ENCODE measurements at regions not wholly inside any gene's neighbourhood (a gene's known extent, or its start where the extent isn't known, plus 50 kb on each side); places are given as distances from the start of the nearest gene placed in this dataset.

- POLR2A ChIA-PET = no interaction called here
Measured at GRCh38 chr6:170211404-170212025, 79.4 kb downstream of the DLL1 start.

GRCh38 chr6:170210651-170211403 lies 80.1 kb downstream of the DLL1 start:
- H3K27me3 ChIP-seq (replicated peaks in 2 of 5; ENCODE audit: control insufficient read depth in 4 of 5, insufficient read depth in 5 of 5, low read length in 4 of 5) = peaks cover 0 to 27% (median 3%) of the 10 kb centered on the region in 5 experiments
- ChIA-PET POLR2A (no interaction called here), CTCF (no interaction called here)
- H3K4me3 ChIP-seq (ENCODE audit: control insufficient read depth in 1 of 7, extremely low read depth in 1 of 7, insufficient read depth in 4 of 7, low read depth in 2 of 7, low read length in 6 of 7) = no peak overlapping the region
- H3K27ac ChIP-seq (ENCODE audit: insufficient read depth in 1 of 2, low read depth in 1 of 2, low read length in 2 of 2, poor library complexity in 1 of 2, severe bottlenecking in 2 of 2) = no peak overlapping the region
- 83% methylated on average over 6 of the region's 11 CpGs for WGBS (ENCODE audit: insufficient coverage)
- H3K9me3 ChIP-seq (ENCODE audit: control extremely low read depth in 1 of 5, control insufficient read depth in 4 of 5, insufficient read depth in 2 of 5, low read depth in 1 of 5, low read length in 4 of 5) = no peaks in the 10 kb centered on the region
- no peaks in the 10 kb centered on the region for H3K36me3 ChIP-seq (ENCODE audit: control insufficient read depth in 4 of 4, insufficient read depth in 4 of 4, low read length in 3 of 4)
- no peaks in the 10 kb centered on the region for H3K4me1 ChIP-seq (ENCODE audit: control extremely low read depth in 1 of 4, control insufficient read depth in 4 of 4, insufficient read depth in 4 of 4, low read length in 3 of 4)
- no peak for DNase-seq

More at GRCh38 chr6:170211404-170212025, 79.4 kb downstream of the DLL1 start:
- H3K27ac ChIP-seq (ENCODE audit: insufficient read depth in 1 of 2, low read depth in 1 of 2, low read length in 2 of 2, poor library complexity in 1 of 2, severe bottlenecking in 2 of 2) = no peak overlapping the region
- 93% methylated on average over 14 of the region's 14 CpGs for WGBS (ENCODE audit: insufficient coverage)
- no peaks in the 10 kb centered on the region for H3K4me1 ChIP-seq (ENCODE audit: control extremely low read depth in 1 of 4, control insufficient read depth in 4 of 4, insufficient read depth in 4 of 4, low read length in 3 of 4)
- no peaks in the 10 kb centered on the region for H3K36me3 ChIP-seq (ENCODE audit: control insufficient read depth in 4 of 4, insufficient read depth in 4 of 4, low read length in 3 of 4)
- H3K9me3 ChIP-seq (ENCODE audit: control extremely low read depth in 1 of 5, control insufficient read depth in 4 of 5, insufficient read depth in 2 of 5, low read depth in 1 of 5, low read length in 4 of 5) = no peaks in the 10 kb centered on the region
- no peak overlapping the region for H3K4me3 ChIP-seq (ENCODE audit: control insufficient read depth in 1 of 7, extremely low read depth in 1 of 7, insufficient read depth in 4 of 7, low read depth in 2 of 7, low read length in 6 of 7)
- H3K27me3 ChIP-seq (replicated peaks in 2 of 5; ENCODE audit: control insufficient read depth in 4 of 5, insufficient read depth in 5 of 5, low read length in 4 of 5) = peaks cover 0 to 27% (median 3%) of the 10 kb centered on the region in 5 experiments
- CTCF ChIA-PET = no interaction called here
- DNase-seq = no peak

GRCh38 chr6:170210026-170210390 lies 80.9 kb downstream of the DLL1 start:
- CTCF ChIA-PET = no interaction called here
- Histone ChIP-seq H3K27ac (ENCODE audit: insufficient read depth in 1 of 2, low read depth in 1 of 2, low read length in 2 of 2, poor library complexity in 1 of 2, severe bottlenecking in 2 of 2) (no peak overlapping the region), H3K36me3 (ENCODE audit: control insufficient read depth in 4 of 4, insufficient read depth in 4 of 4, low read length in 3 of 4) (no peaks in the 10 kb centered on the region), H3K4me3 (ENCODE audit: control insufficient read depth in 1 of 7, extremely low read depth in 1 of 7, insufficient read depth in 4 of 7, low read depth in 2 of 7, low read length in 6 of 7) (no peak overlapping the region), H3K4me1 (ENCODE audit: control extremely low read depth in 1 of 4, control insufficient read depth in 4 of 4, insufficient read depth in 4 of 4, low read length in 3 of 4) (no peaks in the 10 kb centered on the region), H3K9me3 (ENCODE audit: control extremely low read depth in 1 of 5, control insufficient read depth in 4 of 5, insufficient read depth in 2 of 5, low read depth in 1 of 5, low read length in 4 of 5) (no peaks in the 10 kb centered on the region), H3K27me3 (replicated peaks in 2 of 5; ENCODE audit: control insufficient read depth in 4 of 5, insufficient read depth in 5 of 5, low read length in 4 of 5) (peaks cover 0 to 27% (median 3%) of the 10 kb centered on the region in 5 experiments)
- POLR2A ChIA-PET = no interaction called here
- no peak for DNase-seq
- 90% methylated on average over 17 of the region's 20 CpGs for WGBS (ENCODE audit: insufficient coverage)

- ChIA-PET CTCF (interaction anchor here (1.6 kb wide), 1 partner anchor 21 kb away, joined by 3 read pairs; no protein-coding TSS in a partner anchor), POLR2A (no interaction called here)
- no peak for DNase-seq
- no peaks in the 10 kb centered on the region for H3K9me3 ChIP-seq (ENCODE audit: control extremely low read depth in 1 of 5, control insufficient read depth in 4 of 5, insufficient read depth in 2 of 5, low read depth in 1 of 5, low read length in 4 of 5)
- no peak overlapping the region for H3K4me3 ChIP-seq (ENCODE audit: control insufficient read depth in 1 of 7, extremely low read depth in 1 of 7, insufficient read depth in 4 of 7, low read depth in 2 of 7, low read length in 6 of 7)
- no peaks in the 10 kb centered on the region for H3K36me3 ChIP-seq (ENCODE audit: control insufficient read depth in 4 of 4, insufficient read depth in 4 of 4, low read length in 3 of 4)
- no peaks in the 10 kb centered on the region for H3K4me1 ChIP-seq (ENCODE audit: control extremely low read depth in 1 of 4, control insufficient read depth in 4 of 4, insufficient read depth in 4 of 4, low read length in 3 of 4)
- H3K27me3 ChIP-seq (replicated peaks in 2 of 5; ENCODE audit: control insufficient read depth in 4 of 5, insufficient read depth in 5 of 5, low read length in 4 of 5) = peaks cover 0 to 27% (median 3%) of the 10 kb centered on the region in 5 experiments
- WGBS (ENCODE audit: insufficient coverage) = 95% methylated on average over 22 of the region's 22 CpGs
- no peak overlapping the region for H3K27ac ChIP-seq (ENCODE audit: insufficient read depth in 1 of 2, low read depth in 1 of 2, low read length in 2 of 2, poor library complexity in 1 of 2, severe bottlenecking in 2 of 2)
Measured at GRCh38 chr6:170209354-170210025, 81.4 kb downstream of the DLL1 start.

- no peaks in the 10 kb centered on the region for H3K36me3 ChIP-seq (ENCODE audit: control insufficient read depth in 4 of 4, insufficient read depth in 4 of 4, low read length in 3 of 4)
- H3K4me1 ChIP-seq (ENCODE audit: control extremely low read depth in 1 of 4, control insufficient read depth in 4 of 4, insufficient read depth in 4 of 4, low read length in 3 of 4) = no peaks in the 10 kb centered on the region
- CTCF ChIA-PET = interaction anchor here (1.6 kb wide), 1 partner anchor 20 kb away, joined by 3 read pairs; no protein-coding TSS in a partner anchor
- WGBS (ENCODE audit: insufficient coverage) = 96% methylated on average over 18 of the region's 18 CpGs
- H3K27ac ChIP-seq (ENCODE audit: insufficient read depth in 1 of 2, low read depth in 1 of 2, low read length in 2 of 2, poor library complexity in 1 of 2, severe bottlenecking in 2 of 2) = no peak overlapping the region
- POLR2A ChIA-PET = no interaction called here
- no peaks in the 10 kb centered on the region for H3K9me3 ChIP-seq (ENCODE audit: control extremely low read depth in 1 of 5, control insufficient read depth in 4 of 5, insufficient read depth in 2 of 5, low read depth in 1 of 5, low read length in 4 of 5)
- no peak overlapping the region for H3K4me3 ChIP-seq (ENCODE audit: control insufficient read depth in 1 of 7, extremely low read depth in 1 of 7, insufficient read depth in 4 of 7, low read depth in 2 of 7, low read length in 6 of 7)
- DNase-seq = no peak
- H3K27me3 ChIP-seq (replicated peaks in 2 of 5; ENCODE audit: control insufficient read depth in 4 of 5, insufficient read depth in 5 of 5, low read length in 4 of 5) = peaks cover 0 to 27% (median 3%) of the 10 kb centered on the region in 5 experiments
Measured at GRCh38 chr6:170208651-170209353, 82.1 kb downstream of the DLL1 start.

- peaks cover 0 to 3% (median 0%) of the 10 kb centered on the region in 5 experiments for H3K9me3 ChIP-seq (ENCODE audit: control extremely low read depth in 1 of 5, control insufficient read depth in 4 of 5, insufficient read depth in 2 of 5, low read depth in 1 of 5, low read length in 4 of 5)
- ChIA-PET POLR2A (no interaction called here), CTCF (interaction anchor here (1.6 kb wide), 1 partner anchor 19 kb away, joined by 3 read pairs; no protein-coding TSS in a partner anchor)
- peaks cover 0 to 27% (median 3%) of the 10 kb centered on the region in 5 experiments for H3K27me3 ChIP-seq (replicated peaks in 2 of 5; ENCODE audit: control insufficient read depth in 4 of 5, insufficient read depth in 5 of 5, low read length in 4 of 5)
- no peak overlapping the region for H3K27ac ChIP-seq (ENCODE audit: insufficient read depth in 1 of 2, low read depth in 1 of 2, low read length in 2 of 2, poor library complexity in 1 of 2, severe bottlenecking in 2 of 2)
- no peaks in the 10 kb centered on the region for H3K36me3 ChIP-seq (ENCODE audit: control insufficient read depth in 4 of 4, insufficient read depth in 4 of 4, low read length in 3 of 4)
- H3K4me1 ChIP-seq (ENCODE audit: control extremely low read depth in 1 of 4, control insufficient read depth in 4 of 4, insufficient read depth in 4 of 4, low read length in 3 of 4) = no peaks in the 10 kb centered on the region
- WGBS (ENCODE audit: insufficient coverage) = 94% methylated on average over 15 of the region's 15 CpGs
- no peak for DNase-seq
- H3K4me3 ChIP-seq (ENCODE audit: control insufficient read depth in 1 of 7, extremely low read depth in 1 of 7, insufficient read depth in 4 of 7, low read depth in 2 of 7, low read length in 6 of 7) = no peak overlapping the region
Measured at GRCh38 chr6:170208182-170208601, 82.7 kb downstream of the DLL1 start.
